SKM-1 treated with dmso at 0.1 percent for 144 hours (cell line): ENCODE measurements at regions not wholly inside any gene's neighbourhood (a gene's known extent, or its start where the extent isn't known, plus 50 kb on each side); places are given as distances from the start of the nearest gene placed in this dataset.

ENCODE experiments used
- DNase-seq: peaks from one replicate; lab custom pipeline; 2025; ENCODE audit not compliant: unreplicated experiment; lab: John Stamatoyannopoulos, UW

DNA sequence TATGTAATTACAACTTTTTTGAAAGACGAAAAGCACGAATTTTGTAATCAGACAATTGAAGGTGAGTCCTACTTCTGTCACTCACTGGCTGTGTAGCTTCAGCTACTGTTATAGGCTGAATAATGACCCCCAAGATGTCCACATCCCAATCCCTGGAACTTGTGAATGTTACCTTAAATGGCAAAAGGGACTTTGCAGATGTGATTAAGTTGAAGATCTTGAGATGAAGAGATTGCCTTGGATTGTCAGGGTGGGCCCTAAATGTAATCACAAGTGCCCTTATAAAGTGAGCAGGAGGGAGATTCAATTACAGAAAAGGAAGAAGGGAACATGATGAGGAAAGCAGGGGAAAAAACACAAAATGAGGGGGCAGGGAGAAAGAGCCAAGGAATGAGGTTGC is 326.2 kb upstream of the MSX2 start:
- no peak for DNase-seq

DNA sequence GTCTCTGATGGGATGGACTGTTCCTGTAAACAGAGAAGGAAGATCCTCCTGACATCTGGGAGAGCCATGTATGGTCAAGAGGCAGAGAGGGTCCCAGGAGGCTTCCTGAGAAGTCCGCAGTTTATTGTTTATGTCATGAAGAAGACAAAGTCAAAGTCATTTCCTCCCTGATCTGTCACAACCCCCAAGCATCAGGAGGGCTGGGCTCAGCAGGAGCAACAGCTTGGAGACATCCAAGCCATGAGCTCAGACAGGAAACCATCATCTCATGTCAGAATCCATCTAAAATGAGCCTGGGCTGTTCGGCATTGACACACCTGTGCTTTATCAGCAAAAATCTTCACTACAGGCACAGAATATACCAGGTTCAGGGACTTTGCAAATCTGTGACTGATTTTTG is 325.0 kb upstream of the MSX2 start:
- DNase-seq = no peak

- DNase-seq = no peak
These were observed 323.9 kb upstream of the MSX2 start for GRCh38 chr5:174400461-174400860.

DNA sequence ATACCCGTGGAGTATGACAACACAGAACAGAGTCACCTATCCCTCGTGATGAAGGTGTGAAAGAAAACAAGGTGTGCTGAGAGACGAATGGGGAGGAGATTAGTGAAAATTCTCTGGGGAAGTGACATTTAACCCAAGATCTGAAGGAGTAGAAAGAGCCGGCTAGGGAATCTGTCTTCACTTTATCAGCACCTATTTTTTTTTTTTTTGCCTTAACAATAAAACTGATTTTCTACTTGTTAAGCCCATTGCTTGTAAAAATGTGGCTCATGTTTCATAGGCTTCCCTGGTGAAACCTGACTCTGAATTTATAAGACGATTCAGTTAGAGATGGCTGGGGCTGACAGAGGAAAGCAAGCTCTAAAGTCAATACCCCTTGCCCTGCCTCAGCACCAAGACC is 322.6 kb upstream of the MSX2 start:
- no peak for DNase-seq

- DNase-seq = peak; percentile 2
These were observed 322.1 kb upstream of the MSX2 start for GRCh38 chr5:174402222-174402812.

GRCh38 chr5:174404848-174405247 is 319.5 kb upstream of the MSX2 start:
- DNase-seq = no peak

- peak; percentile 88 for DNase-seq
These were observed 315.3 kb upstream of the MSX2 start for GRCh38 chr5:174409070-174409469.

- DNase-seq = no peak
These were observed 314.4 kb upstream of the MSX2 start for GRCh38 chr5:174409971-174410370.

GRCh38 chr5:174410716-174411478 is 313.5 kb upstream of the MSX2 start:
- DNase-seq = no peak

GRCh38 chr5:174411479-174411819 is 312.9 kb upstream of the MSX2 start:
- DNase-seq = no peak

- no peak for DNase-seq
These were observed 312.0 kb upstream of the MSX2 start for GRCh38 chr5:174412374-174412773.

- DNase-seq = no peak
These were observed 311.4 kb upstream of the MSX2 start for GRCh38 chr5:174412941-174413340.

- DNase-seq = no peak
These were observed 310.6 kb upstream of the MSX2 start for GRCh38 chr5:174413567-174414314.

GRCh38 chr5:174414315-174414710 is 310.1 kb upstream of the MSX2 start:
- DNase-seq = no peak

DNA sequence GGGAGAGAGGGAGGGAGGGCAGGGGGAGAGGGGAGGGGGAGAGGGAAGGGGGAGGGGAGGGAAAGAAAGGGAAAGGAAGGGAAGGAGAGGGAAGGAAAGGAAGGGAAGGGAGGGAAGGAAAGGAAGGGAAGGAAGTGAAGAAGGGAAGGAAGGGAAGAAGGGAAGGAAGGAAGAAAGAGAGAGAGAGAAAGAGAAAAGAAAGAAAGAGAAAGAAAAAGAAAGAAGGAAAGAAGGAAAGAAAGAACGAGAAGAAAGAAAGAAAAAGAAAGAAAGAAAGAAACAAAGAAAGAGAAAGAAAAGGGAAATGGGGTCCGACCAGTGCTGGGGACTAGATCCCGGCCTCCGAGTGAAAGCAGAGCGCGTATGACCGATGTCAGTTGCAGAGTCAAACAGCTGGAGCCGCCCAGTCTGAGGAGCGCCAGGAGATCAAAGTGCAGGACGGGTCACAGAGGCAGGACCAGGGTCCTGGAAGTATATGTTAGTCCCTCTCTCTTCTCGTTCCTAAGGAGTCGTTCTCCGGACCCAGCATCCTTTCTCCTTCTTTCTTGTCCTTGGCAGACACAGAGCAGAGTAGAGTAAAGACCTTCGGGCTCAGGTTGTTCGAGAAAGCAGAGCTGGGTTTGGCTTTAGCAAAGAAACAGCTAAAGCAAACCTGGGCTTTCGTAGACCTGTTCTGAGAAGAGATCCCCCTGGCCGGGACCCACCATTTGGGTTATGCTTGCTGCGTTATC is 305.4 kb upstream of the MSX2 start:
- peak; percentile 35 for DNase-seq

GRCh38 chr5:174419540-174420132 is 304.7 kb upstream of the MSX2 start:
- DNase-seq = peak; percentile 82

DNA sequence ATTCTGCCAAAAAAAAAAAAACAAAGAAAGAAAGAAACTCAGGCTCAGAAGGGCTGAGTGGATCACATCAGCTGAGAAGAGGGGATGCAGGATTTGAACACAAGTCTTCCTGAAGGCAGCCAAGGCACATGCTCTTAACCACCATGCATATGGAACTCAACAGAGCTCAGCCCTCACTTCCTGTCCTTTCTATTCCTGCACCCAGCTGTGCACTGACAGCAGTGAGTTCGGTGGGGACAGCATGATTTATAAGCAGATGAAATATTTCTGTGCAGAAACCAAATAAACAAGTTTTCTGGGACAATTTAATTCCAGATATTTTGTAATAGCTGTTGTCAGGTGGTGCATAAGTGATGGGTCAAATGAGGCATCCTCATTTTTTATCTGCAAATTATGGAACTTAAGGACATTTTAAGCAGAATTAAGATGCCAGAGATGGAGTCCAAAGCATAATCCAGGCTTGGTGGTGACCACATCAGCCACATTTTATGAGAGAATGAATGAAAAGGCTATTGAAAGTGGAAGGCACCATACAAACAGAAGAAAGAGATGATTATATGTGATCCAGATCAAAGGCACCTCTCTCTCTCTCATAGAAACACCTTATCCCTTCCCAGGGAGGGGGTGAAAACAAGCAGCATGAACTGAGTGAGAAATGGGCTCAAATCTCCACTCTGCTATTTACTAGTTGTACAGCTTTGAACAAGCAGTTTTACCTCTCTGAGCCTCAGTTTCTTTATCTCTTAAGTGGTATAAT is 303.6 kb upstream of the MSX2 start:
- no peak for DNase-seq

DNA sequence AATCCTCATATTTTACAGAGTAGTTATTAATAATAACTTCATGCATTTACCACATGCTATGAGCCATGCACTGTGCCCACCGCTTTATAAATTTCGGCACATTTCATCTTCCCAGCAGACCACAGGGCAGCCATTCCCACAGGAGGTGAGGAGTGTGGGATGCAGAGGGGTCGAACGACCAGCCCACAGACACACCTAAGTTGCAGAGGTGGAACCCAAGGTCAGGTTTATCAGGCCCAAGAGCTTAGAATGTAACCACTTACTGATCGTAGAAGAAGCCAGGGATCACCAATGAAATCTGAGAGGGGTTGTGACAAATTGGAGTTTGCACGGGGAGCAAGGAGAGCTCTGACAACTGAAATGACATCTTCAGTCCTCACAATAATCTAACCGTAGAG is 303.0 kb upstream of the MSX2 start:
- no peak for DNase-seq

- no peak for DNase-seq
These were observed 300.8 kb upstream of the MSX2 start for GRCh38 chr5:174423558-174423957.

DNA sequence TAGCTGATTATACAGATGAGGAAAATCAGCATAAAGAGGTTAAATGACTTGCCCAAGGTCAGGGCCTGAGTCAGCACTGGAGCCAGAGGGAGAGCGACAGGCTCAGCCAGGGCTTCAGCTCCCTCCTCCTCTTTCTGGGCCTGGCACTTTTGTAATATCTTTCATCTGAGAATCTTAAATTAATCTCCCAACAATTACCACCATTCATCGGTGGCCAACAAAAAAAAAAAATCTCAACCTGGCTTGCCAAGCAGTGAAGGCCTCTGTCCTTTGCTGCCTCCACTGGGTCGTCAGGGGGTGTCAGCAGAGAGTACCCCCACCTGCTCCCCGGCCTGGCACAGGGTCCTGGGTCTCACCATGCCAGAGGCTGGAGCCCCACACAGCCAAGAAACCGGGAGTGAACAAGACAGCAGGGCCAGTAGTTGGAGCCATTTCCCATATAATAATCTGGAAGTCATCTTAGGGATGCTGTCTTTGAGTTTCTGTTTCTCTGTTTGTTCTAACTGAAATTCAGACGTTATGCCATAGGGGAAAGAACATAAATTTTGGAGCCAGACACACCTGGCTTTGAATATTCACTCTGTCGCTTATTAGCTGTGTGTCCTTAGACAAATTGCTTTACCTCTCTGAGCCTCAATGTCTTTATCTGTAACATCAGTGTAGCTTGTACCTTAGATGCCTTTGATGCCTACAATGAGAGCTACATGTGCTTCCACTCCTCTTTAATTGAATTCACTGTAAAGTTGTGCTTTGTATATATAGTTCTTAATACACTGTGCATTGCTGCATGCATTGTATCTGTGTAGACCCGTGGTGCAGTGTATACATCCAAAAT is 299.9 kb upstream of the MSX2 start:
- no peak for DNase-seq
